GM19467 (cell line): ENCODE measurements at regions not wholly inside any gene's neighbourhood (a gene's known extent, or its start where the extent isn't known, plus 50 kb on each side); places are given as distances from the start of the nearest gene placed in this dataset.
"Not testable (repeated sequence)": the region's sequence is repeated elsewhere in the genome, so short reads cannot be mapped to it uniquely, and the experiment has no call there.

ENCODE experiments used
- ATAC-seq: cut with Tn5 transposase; IDR thresholded peaks from one replicate; pipeline ENCODE4 v1.9.1; 2021; ENCODE audit warnings: mild to moderate bottlenecking, moderate library complexity; ENCODE audit not compliant: unreplicated experiment

GRCh38 chr5:39720136-39720535, 295.4 kb upstream of the DAB2 start:
- no peak for ATAC-seq

- no peak for ATAC-seq
Observed at GRCh38 chr5:39717176-39717897, 292.6 kb upstream of the DAB2 start.

GRCh38 chr5:39716532-39717028, 291.8 kb upstream of the DAB2 start:
- ATAC-seq, result peak; percentile 68

- ATAC-seq, result no peak
Observed at GRCh38 chr5:39714036-39714698, 289.4 kb upstream of the DAB2 start.

DNA sequence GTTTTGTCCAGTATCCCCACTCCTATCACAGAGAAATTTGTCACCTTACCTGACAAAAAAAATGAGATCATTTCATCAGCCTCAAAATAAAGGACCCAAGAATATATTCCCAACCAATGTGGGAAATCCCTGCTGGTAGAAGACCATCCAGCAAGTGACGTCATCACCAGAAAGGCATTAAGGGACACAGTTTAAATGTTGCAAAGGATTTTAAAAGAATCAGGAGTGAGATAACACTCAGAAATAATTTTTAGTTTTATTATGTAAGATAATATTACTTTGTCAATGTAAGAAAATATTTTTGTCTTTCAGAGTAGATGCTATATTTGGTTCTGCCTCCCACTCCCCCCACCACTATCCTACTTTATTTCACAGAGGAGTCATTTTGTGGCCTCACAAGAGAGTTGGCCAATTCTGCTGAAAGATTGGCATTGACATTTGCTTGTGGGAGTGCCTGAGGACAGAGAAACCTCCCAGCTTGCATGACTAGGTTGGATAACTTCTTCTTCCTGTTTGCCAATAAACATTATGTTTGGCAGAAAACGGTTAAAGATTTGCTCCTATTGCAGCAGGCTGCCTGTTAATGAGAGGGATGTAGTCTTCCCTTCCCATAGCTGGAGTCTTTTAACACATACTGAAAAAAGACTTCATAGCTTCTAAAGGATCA, 288.6 kb upstream of the DAB2 start:
- no peak for ATAC-seq

GRCh38 chr5:39712316-39713249, 287.8 kb upstream of the DAB2 start:
- ATAC-seq, result no peak

GRCh38 chr5:39711821-39712220, 287.0 kb upstream of the DAB2 start:
- ATAC-seq, result no peak

DNA sequence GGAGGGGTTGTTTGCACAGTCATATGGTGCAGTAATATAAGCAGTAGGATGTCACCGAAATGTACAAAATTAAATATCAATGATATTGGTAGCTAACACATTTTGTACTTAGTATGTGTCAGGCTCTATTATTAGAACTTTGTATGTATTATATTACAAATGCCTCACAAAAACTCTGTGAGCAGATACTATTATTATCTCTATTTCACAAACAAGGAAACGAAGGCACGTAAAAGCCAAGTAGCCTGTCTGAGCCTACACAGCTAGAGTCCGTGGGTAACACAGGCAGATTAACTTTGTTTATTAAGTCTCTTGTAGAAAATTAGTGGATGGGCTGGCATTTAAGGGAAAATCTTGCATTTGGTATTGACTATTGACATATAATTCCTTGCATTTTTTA, 284.3 kb upstream of the DAB2 start:
- ATAC-seq, result no peak

GRCh38 chr5:39702928-39703327, 278.1 kb upstream of the DAB2 start:
- ATAC-seq, result no peak

DNA sequence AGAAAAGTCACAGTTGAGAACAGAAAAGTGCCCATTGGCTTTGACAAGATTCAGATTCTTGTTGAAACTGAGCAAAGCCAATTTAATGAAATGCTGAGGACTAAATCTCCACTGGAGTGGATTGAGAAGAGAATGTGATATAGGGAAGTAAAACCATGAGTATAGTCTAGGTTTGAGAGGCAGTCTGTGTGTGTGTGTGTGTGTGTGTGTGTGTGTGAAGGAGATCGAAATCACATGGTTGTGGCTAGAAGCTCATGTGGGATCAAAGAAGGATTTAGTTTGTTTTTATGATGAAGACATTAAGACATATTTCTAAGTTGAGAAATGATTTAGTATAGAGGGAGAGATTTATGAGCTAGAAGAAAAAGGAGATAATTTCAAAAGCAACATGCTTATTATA, 275.7 kb upstream of the DAB2 start:
- no peak for ATAC-seq

DNA sequence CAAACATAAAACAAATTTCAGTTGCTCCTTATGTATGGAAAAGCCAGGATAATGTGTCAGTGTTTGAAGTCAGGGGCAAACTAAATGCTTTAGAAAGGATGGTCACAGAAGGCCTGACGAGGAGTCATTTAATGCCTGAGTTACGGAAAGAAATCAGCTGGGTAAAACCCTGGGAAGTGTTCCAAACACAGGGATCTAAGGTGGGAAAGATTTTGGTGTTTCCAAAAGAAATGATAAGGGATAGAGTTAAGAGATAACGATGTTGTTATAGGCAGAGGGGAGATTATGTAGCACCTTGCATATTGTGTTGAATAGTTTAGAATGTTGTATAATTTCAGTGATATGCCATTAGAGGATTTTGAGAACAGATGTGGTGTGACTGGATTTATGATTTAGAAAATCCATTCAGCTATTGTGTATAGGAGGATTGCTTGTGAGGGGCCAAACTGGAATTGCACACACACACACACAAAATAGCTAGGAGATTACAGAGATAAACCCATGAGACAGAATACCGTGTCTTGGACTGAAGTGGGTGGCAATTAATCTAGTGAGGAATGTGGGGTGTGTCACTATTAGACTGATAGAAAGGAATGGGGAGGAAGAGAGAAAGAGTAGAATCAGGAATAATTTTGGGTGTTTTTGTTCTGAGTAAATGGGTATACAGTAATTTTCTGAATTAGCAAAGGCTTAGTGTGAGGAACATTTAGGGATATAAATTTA, 274.2 kb upstream of the DAB2 start:
- no peak for ATAC-seq

DNA sequence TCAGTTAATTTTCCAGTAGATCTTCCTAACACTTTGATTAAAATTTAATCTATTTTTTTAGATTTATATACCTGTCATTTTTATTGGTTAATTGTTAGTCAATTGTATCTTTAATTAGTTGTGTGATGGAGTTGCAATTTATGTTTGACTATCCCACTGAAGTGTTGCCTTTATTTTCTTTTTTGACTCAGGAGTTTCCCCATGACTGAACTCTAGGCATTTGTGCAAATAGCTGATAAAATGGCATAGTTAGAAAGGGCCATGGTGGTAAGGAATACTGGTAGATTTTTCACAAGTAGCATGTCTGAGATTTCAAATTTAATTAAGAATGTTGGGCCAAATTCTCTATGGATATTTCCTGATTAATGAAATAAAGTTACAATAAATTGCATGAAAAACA, 273.1 kb upstream of the DAB2 start:
- ATAC-seq, result no peak

- no peak for ATAC-seq
Observed at GRCh38 chr5:39696672-39697398, 272.1 kb upstream of the DAB2 start.

DNA sequence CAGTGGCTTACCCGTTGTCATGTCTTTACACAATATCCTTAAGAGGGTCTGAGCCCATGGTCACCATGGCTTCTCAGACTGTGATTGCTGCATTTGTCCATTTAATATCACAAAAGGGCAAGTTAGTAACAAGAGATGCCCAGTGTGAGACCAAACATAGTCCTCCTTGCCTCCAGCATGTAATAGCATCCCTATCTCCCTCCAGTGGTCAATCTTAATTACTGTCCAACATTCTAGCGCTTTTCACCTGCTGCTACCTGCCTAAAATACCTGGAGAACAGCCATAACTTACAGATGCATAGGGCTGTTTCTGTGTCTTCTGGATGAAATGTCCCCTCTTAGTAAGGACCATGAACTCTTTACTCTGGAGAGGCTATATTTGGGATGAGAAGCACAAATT, 267.2 kb upstream of the DAB2 start:
- ATAC-seq, result no peak

DNA sequence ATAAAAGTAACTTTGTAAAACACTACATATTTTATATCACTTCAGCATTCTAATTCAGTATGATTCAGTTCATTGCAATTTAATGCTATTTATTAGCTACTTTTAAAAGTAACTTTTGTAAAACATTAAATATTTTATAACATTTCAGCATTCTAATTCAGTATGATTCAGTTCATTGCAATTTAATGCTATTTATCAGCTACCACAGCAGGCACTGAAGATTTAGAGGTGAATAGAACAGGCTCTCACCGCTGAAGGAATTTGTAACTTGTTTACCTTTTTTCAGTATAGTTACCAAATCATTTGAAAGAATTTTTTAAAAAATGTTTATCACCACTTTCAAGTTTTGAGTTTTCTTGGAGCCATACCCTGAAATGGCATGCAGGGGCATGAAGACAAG, 266.4 kb upstream of the DAB2 start:
- ATAC-seq, result no peak

GRCh38 chr5:39689919-39690318, 265.1 kb upstream of the DAB2 start:
- no peak for ATAC-seq

- ATAC-seq, result not testable (repeated sequence)
Observed at GRCh38 chr5:39687924-39688323, 263.1 kb upstream of the DAB2 start.

GRCh38 chr5:39680213-39680612, 255.4 kb upstream of the DAB2 start:
- ATAC-seq, result no peak

DNA sequence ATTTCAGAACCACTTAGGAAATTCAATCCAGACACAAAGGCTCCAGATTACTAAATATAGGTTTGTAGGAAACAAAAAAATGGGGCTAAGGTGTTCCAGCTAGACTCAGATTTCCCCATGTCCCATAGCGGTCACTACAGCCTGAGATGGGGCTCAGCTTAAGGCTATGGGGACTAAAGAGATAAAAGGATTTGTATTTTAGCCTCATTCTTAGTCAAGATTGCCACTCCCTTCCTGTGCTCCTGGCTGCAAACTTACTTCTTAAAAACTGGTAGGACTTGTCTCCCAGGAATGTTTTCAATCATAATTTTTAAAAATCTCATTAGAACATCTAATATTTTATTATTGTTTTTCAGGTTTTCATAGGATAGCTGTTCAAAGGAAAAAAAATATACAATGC, 253.8 kb upstream of the DAB2 start:
- no peak for ATAC-seq

GRCh38 chr5:39675676-39676075, 250.9 kb upstream of the DAB2 start:
- no peak for ATAC-seq
